Testis (tissue), 2 donors: ENCODE measurements at regions not wholly inside any gene's neighbourhood (a gene's known extent, or its start where the extent isn't known, plus 50 kb on each side); places are given as distances from the start of the nearest gene placed in this dataset.

Experiments used
- CTCF ChIP-seq, 3 experiments: fragments of 450-650 bp in 2 of 3; fragments of 200-600 bp in 1 of 3; sonication (generic) in 1 of 3; IDR thresholded peaks; one replicate each; pipeline ENCODE4 v1.5.1; 2016 to 2019; ENCODE audit warnings: antibody characterized with exemption in 3 of 3, mild to moderate bottlenecking in 2 of 3, moderate library complexity in 1 of 3
- POLR2A ChIP-seq: fragments of 450-650 bp; IDR thresholded peaks from one replicate; pipeline ENCODE4 v1.6.1; 2017; ENCODE audit warnings: antibody characterized with exemption, mild to moderate bottlenecking, moderate library complexity

DNA sequence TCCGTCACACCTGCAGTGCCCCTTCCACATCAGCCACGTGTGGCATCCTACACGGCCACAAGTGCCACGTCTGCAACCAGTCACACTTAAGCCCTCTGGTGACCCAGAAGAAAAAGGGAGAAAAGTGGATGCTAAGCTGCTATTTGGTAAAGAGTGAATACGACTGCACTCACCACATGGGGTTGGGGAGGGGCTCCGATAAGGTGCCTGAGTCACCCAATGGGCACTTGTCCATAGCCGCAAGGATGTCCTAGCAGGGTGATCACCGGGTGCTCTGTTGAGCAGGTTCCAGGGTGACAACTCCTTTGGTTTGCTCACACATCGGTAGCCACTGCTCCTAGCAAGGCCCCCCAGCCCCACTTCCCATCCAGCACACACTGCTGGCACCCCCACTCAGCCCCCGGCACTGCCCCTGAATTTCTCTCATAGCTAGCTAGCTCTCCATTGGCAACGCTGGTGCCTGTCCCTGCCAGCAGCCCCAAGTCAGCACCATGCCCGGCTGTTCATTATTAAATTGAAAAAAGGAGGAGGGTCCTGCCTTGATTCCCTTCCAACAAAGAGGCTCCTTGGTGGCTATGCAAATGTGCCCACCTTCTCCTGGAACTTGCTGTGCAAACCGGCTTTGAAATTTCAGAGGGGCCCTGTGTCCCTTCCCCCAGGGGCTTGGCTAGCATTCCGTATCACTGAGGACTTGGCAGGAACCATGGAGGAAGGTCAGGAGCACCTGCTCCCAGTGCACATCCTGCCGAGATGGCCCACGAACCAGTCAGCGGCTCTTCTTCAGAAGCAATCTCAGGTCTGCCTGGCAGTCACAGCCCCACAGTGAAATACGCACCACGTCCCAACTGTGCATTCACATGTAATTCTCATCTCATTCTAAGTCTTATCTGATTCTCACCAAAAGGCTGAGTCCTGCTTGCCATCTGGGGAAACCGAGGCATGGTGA lies 227.7 kb upstream of the DIO3 start:
- TF ChIP-seq CTCF (IDR thresholded peaks at IDR 0.05) (no peak), POLR2A (no peak)
